Esophagus mucosa (tissue), 1 donor: ENCODE measurements at regions not wholly inside any gene's neighbourhood (a gene's known extent, or its start where the extent isn't known, plus 50 kb on each side); places are given as distances from the start of the nearest gene placed in this dataset.

Experiments used
- ATAC-seq: fragments of 200-7000 bp; cut with Tn5 transposase; one replicate; pipeline ENCODE4 v1.9.1; 2020
- donor health status: DM: yes; HTN: yes; CAD: no.

DNA sequence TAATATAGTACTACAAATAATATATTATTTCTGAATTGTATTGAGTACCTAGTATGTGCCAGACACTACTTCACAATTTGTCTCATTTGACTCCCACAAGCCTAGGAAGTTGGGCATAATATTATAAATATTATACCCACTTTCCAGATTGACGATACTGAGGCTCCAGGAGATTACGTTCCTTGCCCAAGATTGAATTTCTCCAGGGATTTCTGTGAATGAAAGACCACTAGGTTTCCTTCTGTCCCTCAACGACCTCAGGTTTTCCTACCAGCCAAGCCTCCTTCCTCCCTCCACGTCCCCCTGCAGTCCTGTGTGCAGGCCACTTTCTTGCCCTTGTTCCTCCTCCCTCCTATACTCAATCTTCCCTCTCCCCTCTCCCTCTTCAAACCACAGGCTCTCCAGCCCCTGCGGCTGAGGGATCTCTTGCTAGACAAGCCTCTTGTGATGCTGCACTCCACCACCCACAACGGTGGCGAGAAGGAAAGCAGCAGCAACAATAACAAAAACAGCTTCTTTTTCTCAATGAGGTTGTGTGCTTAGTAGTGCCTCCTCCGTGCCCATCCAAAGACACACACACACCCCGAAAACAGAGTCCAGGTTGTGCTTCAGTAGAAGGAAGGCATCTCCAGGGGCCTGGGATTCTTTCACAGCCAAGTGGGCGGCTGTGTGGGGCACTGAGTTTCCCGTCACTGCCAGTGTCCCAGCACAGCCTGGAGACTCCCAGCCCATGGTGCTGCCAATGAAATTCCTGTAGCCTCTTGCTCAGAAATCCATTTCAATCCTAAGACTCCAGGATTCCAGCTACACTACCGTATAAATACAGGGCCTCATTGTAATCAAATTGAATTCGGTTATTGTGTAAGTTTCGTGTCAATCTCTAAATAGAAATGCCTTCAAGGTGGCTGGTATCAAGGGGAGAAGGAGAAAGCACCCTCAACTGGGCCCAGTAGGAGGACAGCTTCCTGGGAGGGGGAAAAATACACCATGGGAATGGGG, 94.4 kb downstream of the NCR2 start:
- ATAC-seq = no peak

DNA sequence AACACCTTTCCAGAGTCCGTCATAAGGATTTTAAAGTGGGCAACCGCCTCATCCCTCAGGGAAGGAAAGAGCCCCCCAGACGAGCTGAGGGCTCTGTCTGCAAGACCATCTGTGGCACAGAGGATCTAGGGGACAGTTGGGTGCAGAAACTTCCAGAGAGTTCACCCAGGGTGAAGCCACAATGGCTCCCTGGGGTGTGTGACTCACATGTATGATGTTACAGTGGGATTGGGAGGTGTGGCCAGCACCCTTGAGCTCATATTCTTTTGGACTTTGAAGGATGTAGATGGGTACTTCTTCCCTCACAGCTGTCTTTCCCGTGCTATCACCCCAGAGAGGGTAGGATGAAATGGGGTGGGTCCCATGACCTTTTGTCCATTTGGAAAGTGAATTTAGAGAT, 95.5 kb downstream of the NCR2 start:
- ATAC-seq = no peak

DNA sequence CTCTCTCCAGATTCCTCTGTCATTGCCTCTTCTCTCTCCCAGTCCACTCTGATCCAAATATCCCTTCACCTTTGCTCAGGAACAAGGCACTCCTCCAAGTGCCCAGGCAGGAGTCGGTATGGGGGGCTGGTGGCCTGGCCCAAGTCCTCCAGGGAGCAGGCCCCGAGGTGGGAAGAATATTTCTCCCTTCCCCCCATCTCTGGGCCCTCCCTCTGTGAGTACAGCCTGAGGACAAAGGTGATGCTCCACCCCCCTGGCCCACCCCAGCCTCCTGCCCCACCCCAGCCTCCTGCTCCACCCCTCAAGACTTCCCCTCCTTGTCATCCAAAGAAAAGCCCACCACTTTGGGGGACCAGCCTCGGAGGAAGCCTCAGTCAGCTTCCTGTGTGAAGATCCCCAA, 96.9 kb downstream of the NCR2 start:
- ATAC-seq = no peak

DNA sequence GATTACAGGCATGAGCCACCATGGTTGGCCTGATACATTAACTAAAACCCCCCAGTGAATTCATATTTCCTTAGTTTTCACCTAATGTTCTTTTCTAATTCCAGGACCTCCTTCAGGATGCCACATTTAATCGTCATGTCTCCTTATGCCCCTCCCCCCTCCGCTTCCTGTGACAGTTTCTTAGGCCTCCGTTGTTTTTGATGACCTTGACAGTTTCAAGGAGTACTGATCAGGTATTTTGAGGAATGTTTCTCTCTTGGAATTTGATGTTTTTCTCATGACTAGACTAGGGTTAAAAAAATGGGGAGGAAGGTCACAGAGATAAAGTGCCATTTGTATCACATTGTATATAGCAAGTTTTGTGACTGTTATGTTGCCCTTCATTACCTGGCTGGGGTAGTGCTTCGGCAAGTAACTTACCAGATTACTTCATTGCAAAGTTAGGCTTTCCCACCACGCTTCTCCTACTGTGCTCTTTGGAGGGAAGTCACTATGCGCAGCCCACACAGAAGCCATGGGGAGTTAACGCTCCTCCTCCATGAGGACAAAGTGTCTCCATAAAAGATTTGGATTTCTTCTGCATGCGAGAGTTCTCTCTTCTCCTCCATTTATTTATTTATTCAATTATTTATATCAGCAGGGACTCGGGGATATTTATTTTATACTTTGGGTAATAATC, 99.5 kb downstream of the NCR2 start:
- no peak for ATAC-seq

DNA sequence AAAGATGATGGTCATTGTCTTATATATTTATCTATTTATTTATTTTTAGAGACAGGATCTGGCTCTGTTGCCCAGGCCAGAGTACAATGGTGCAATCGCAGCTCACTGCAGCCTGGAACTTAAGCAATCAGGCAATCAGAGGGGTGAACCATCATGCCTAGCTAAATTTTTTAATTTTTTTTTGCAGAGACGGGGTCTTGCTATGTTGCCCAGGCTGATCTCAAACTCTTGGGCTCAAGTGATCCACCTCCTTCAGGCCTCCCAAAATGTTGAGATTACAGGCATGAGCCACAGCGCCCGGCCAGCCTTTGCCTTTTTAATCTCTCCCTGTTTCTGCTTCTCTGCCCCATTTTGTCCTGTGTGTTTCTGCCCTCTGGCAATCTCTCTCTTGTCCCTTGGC, 102.2 kb downstream of the NCR2 start:
- ATAC-seq = no peak

DNA sequence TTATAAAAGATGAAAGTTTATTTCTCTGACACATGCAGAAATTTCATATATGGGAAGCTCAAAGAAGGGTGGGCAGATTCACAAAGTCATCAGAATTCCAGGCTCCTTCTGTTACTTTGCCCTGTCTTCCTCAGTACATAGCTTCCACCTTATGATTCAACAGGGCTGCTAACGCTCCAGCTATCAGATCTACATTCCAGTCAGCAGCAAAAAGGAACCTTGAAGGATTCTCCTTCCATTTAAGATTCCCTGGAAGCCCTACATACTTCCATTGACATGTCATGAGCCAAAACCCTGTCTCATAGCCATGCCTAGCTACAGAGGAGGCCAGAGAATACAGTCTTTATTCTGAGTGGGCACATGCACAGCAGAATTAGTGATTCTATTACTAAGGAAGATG, 103.3 kb downstream of the NCR2 start:
- ATAC-seq = no peak

DNA sequence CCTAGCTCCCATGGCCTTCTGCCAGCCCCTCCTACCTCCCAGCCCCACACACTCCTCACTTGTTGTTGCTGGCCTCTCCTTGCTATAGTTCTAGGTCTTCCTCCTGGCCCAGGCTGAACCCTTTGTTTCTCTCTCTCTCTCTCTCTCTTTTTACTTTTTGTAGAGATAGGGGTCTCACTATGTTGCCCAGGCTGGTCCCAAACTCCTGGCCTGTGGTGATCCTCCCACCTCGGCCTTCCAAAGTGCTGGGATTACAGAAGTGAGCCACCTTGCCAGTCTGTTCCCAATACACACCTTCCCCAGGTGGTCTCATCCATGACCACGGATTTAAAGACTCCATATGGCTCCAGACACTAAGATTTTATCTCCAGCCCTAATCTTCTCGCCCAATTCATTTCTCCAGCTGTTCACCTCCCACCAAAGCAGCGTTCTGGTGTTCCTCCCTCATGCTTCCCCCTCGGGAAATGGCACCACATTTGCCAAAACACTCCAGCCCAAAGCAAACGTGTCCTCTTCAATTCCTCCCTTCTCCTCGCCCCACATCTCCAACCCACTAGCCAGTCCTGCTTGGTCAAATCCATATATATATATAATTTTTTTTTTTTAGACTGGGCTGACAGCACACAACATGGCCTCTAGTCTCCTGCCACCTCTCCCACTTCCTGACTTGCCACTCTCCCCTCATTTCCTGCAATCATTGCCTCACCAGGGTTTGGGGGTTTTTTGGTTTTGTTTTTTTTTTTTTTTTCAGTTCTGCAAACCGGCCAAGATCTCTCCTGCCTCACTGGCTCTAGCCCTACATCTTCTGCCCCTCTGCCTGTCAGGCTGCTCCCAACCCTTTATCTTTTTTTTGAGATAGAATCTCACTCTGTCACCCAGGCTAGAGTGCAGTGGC, 104.4 kb downstream of the NCR2 start:
- no peak for ATAC-seq

DNA sequence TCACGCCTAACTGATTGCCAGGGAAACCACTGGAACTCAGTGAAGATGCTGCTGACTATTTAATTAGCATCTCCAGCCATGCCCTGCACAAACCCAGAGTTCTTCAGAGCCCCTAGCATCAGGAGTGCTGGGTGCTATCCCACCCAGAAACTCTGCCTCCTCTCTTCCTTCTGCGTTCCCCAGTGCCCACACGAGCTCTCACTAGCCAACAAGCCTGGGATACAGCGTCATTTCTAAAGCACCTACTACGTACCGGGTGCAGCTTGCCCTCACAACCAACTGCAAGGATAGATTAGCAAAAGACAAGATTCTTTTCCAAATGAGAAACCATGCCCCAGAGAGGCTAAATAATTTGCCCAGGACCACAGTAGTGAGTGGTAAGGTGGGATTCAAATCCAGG, 105.2 kb upstream of the FOXP4 start:
- no peak for ATAC-seq

DNA sequence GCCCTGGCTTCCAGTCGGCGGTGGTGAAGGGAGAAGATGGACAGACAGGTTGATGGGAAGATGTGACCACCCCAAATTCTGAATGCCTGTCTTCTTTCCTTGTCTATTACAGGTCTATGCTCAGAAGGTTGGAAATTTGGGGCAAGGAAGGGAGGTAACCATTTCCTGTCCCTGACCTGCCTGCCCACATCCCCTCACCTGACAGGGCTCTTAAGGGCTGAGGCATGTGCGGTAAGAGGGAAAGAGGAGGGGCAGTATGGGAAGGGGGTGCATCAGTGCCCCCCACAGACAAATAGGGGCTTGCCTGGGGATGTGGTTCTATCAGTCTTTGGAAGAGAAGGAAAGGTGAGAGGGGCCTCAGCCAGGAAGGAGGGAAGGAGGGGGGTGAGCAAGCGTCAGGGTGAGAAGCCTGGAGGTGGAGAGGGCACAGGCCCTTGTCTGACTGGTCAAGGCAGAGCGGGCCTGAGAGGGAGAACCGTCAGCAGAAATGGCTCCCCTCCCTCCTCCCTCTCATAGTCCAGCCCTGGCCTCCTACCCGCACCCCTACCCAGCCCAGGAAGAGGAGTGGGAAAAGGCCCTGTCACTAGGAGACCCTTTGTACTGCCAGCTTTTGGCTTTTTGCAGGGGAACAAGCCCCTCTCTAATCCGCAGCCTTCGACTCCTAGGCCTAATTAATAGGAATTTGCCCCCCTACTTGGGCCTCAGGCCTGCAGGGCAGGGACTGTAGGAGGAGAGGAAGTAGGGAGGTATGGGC, 104.4 kb upstream of the FOXP4 start:
- no peak for ATAC-seq

DNA sequence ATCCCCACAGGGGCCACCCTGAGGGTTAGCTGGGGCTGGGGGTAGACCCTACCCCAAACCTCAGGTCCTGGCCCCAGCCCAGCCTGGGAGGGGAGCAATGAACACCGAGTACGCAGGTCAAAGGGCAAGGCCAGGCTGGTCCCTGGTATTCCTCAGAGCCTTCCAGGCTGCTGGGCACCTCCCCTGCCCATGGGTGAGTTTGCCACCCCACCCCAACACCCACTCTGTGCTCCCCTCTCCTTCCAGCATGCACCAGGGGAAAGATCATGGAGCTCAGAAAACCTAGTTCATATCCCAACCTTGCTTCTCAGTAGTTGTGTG, 103.9 kb upstream of the FOXP4 start:
- ATAC-seq = no peak

DNA sequence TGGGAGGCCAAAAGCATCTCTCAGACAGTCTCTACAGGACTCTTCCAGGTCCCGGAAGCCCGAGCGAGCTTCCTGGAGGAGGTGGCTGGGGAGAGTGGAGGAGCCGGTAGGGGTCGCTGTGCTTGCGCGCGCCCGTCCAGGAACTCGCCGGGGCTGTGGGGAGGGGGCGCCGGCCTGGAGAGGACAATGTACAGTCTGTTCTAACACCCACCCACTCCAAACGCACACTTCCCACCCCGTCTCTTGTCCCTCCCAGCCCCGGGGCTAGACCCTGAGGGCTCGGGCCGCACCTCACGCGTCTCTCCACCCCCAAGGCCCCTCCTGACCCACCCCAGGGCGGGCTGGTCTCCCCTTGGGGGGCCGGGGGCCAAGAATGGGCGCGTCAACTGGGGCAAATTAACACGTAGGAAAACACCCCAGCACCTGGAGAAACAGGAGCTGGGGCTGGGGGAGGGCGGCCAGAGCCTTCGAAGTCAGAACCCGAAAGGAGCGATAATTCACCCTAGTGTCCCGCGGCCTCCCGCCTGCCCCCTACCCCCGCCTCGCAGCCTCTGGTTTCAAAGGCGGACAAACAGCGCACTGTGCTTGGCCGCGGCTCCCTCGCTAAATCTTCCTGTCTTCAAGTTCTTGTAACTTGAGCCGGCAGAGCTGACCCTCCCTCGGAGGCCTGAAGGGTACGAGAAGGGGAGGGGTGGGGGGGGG, 103.2 kb upstream of the FOXP4 start:
- ATAC-seq = no peak

DNA sequence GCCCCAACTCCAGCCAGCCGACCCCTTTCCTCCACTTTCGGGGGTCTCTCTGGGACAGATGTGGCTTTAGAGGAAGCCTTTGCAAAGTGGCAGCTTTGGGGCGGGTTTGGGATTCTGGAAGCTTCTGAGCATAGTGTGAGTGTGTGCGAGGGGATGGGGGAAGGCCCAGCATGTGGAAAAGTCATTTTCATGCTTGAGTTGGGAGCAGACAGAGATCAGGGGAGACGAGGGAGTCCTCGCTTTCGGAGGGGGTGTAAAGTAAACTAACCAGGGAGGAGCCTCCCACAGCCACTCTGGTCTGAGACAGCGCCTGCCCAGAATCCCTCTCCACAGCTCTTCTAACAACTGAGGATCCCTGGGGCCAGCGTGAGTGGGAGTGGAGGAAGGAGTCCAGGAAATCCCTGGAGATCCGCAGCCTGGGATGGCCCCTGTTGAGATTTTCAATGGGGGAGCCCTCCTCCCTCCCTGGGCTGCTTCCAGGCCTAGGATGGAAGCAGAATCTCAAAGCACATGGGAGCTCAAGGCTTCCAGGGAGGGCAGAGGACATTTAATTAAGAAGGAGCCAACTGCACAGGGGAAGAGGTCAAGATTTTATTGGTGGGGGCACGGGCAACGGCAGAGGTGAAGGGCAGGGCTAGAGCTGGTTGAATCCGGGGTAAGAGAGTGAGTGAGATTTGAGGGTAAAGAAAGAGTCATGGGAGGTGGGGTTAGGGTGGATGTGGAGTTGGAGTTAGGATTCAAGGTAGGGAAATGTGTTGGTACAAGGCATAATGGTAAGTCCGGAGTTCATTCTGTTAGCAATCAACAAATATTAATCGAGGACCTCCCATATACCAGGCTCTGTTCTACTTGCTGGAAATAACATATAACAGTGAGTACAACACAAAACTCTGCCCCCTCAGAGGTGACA, 102.3 kb upstream of the FOXP4 start:
- no peak for ATAC-seq

DNA sequence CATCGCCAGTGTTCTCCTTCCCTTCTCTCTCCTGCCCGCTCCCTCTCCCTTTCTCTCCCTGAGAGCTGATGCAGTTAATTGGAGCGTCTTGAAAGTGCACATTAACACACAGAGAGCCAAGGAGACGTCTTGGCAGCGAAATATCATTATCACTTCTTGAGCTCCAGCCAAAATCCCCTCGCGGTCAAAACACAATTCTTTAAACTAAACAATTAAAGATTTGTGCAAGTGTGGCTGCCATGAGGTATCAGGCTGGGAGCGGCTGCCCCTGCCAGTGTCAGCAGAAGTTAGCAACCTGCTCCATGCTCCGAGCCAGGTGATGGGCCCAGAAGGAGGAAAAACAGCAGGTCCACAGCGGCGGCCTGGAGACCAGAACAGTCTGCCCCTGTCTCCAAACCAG, 100.9 kb upstream of the FOXP4 start:
- no peak for ATAC-seq

DNA sequence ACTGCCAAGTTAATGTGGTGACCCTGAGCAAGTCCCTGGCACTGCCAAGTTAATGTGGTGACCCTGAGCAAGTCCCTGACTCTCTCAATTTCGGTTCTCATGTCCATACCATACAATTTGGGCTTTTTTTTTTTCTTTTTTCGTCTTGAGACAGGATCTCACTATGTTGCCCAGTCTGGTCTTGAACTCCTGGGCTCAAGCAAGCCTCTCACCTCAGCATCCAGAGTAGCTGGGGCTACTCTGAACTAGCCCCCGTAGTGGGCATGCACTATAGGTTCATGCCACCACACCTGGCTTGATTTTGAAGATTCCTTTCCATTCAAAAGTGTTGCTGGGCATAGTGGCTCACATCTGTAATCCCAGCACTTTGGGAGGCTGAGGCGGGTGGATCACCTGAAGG, 100.0 kb upstream of the FOXP4 start:
- ATAC-seq = no peak

DNA sequence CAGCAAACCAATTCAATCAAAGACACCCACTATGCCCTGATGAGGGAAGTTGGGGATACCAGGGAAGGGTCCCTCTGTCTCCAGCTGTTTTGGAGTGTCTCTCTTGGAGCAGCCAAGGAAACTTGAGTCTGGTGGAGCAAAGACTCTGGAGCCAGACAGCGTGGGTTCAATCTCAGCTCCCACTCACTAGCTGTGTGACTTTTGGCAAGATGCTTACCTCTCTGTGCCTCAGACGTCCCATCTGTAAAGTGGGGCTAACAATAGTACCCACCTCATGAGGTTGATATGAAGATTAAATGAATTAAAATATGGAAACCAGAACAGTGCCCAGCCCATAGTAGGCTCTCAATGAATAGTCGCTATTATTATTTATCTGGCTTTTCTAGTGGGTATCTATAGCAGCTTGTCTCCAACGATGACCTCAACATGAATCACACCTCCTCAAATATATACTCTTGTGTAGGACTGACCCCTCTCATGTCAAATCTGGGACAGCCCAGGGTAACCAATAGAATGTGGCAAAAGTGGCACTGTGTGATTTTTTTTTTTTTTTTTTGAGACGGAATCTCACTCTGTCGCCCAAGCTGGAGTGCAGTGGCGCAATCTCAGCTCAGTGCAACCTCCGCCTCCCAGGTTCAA, 99.2 kb upstream of the FOXP4 start:
- ATAC-seq = no peak

DNA sequence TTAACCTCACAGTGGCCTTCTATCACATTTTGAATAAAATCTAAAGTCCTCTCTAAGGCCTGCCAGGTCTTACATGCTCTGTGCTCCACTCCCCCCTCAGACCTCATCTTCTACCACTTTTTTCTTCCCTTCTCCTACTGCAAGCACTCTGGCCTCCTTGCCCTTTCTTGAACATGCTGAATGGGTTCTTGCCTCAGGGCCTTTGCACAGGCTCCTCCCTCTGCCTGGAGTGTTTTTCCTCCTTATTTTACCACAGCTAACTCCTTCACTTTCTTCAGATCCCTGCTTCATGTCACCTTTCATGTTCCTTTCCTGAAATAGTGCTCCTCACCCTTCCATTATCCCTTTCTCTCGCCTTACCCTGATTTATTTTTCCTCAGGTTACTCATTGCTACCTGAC, 97.9 kb upstream of the FOXP4 start:
- ATAC-seq = no peak

DNA sequence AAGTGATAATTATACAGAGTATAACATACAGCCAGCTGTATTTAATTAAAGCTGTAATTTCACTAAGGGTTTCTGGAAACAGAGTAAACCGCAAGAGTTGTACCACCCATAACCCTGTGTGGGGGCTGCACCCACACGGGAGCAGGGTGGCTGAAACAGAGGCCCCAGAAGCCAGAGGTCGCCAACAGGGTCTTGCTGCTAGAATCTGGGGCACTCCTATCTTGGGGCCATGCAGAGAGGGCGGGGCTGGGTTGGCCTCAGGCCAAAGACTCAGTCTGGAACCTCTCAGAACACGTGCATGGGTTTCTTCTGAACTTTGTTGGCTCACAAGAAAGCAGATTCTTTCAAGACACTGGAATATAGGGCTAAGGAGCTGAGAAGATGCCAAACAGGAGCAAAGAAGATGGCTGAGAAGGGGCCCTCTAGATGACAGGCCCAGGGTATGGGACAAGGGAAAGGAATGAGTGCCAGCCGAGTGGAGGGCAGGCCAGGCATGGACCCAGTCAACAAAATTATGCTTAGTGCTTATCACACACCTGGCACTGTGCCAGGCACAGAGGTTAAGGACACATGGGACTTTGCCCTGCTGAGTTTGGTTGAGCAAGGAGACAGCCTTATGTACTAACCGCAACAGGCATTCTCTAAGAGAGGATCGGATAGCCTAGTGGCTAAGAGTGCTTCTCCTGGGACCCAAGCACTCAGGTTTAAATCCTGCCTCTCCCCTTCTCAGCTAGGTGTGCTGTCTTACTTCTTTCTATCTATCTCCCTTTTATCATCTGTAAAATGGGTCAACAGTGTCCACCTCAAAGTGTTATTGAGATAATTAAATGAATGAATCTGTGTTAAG, 96.6 kb upstream of the FOXP4 start:
- no peak for ATAC-seq

DNA sequence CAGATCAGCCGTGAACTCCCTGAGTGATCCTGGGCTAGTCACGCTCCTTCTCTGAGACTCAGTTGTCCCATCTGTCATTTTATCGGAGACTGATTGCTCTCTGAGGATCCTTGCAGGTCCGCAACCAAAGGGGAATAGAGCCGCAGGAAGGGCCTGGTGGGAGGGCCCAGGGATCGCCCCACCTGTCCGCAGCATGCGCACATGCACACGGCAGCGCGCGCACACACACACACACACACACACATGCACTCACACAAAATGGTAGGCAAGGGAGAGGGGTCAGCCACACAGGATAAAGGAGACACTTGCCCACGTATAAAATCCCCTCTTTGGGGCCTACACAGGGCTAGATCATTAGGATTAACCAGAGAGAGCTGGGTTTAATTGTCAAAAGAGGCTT, 95.6 kb upstream of the FOXP4 start:
- no peak for ATAC-seq

DNA sequence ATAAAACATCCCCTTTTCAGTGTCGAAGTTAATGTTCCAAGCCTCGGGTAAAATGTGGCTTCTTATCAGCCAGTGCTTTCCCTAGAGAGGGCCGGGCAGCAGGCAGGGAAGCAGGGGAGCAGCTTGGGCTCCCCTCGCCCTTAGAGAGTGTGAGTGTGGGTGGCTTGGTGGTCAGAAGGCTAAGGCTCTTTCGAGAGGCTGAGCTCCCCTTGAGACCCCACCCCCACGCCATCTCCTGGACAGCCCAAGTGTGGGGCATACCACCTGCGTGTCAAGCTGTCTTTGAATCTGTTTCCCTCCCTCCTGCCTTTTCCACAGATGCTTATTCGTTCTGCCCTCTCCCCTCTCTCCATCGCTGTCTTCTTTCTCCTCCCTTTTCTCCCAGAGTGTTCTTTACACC, 95.1 kb upstream of the FOXP4 start:
- ATAC-seq = no peak
